Erythroblast (primary cell): ENCODE measurements at regions not wholly inside any gene's neighbourhood (a gene's known extent, or its start where the extent isn't known, plus 50 kb on each side); places are given as distances from the start of the nearest gene placed in this dataset.

Experiments used
- DNase-seq, 2 experiments: peaks; one replicate each; lab custom pipeline; 2025; lab: John Stamatoyannopoulos, UW
- GATA1 ChIP-seq: IDR thresholded peaks from 2 replicates; pipeline ENCODE4 v1.6.1; 2011; ENCODE audit warnings: low read depth, mild to moderate bottlenecking, control low read depth, low read length, moderate library complexity
- POLR2A ChIP-seq: IDR thresholded peaks from 2 replicates; pipeline ENCODE4 v1.6.1; 2011; ENCODE audit warnings: mild to moderate bottlenecking, low read length

- no peak for TF ChIP-seq POLR2A
- no peak for TF ChIP-seq GATA1
- DNase-seq: no peak
Observed at GRCh38 chr15:39205506-39206371, 375.1 kb upstream of the THBS1 start.

- TF ChIP-seq GATA1: no peak
- no peak for TF ChIP-seq POLR2A
- no peak for DNase-seq
Observed at GRCh38 chr15:39207532-39208115, 373.3 kb upstream of the THBS1 start.

GRCh38 chr15:39208187-39208586 lies 372.7 kb upstream of the THBS1 start:
- no peak for TF ChIP-seq POLR2A
- no peak for TF ChIP-seq GATA1
- DNase-seq: no peak

GRCh38 chr15:39209548-39210211 lies 371.2 kb upstream of the THBS1 start:
- TF ChIP-seq GATA1 (no peak), POLR2A (no peak)
- DNase-seq: no peak

GRCh38 chr15:39211108-39211979 lies 369.5 kb upstream of the THBS1 start:
- TF ChIP-seq GATA1: no peak
- TF ChIP-seq POLR2A: no peak
- no peak for DNase-seq

- no peak for TF ChIP-seq POLR2A
- no peak for TF ChIP-seq GATA1
- peak; percentile 48 to 54 for DNase-seq
Observed at GRCh38 chr15:39213385-39213840, 367.5 kb upstream of the THBS1 start.

GRCh38 chr15:39215015-39215414 lies 365.9 kb upstream of the THBS1 start:
- DNase-seq: no peak
- TF ChIP-seq GATA1 (no peak), POLR2A (no peak)

GRCh38 chr15:39216816-39217215 lies 364.1 kb upstream of the THBS1 start:
- TF ChIP-seq GATA1 (no peak), POLR2A (no peak)
- DNase-seq: no peak

- DNase-seq: no peak
- TF ChIP-seq POLR2A (no peak), GATA1 (no peak)
Observed at GRCh38 chr15:39219608-39220007, 361.3 kb upstream of the THBS1 start.

- no peak for DNase-seq
- no peak for TF ChIP-seq POLR2A
Observed at GRCh38 chr15:39226169-39226937, 354.5 kb upstream of the THBS1 start.

GRCh38 chr15:39227001-39227400 lies 353.9 kb upstream of the THBS1 start:
- no peak for TF ChIP-seq POLR2A
- TF ChIP-seq GATA1: no peak
- DNase-seq: no peak

- DNase-seq: no peak
- no peak for TF ChIP-seq POLR2A
- no peak for TF ChIP-seq GATA1
Observed at GRCh38 chr15:39228889-39229288, 352.0 kb upstream of the THBS1 start.
